ENCODE measurements at regions not wholly inside any gene's neighbourhood (a gene's known extent, or its start where the extent isn't known, plus 50 kb on each side); places are given as distances from the start of the nearest gene placed in this dataset.

DNA sequence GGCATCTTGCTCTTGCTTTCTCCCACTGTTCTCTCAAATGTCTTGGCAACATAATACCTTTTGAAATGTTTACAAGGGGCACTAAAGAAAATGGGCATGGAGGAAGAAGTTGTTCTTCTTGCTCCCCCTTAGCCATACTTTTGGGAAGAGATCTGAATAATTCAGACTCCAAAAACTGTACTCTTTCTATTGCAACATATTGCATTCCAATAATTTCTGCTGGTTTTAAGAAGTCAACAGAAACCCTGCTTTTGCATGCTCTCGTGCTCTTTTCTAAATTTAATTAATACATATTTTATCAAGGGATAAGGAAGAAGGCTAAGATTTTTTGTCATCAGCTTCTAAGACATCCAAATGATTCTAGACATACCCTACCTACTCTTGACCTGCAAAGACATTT lies 409.9 kb upstream of the SOX5 start:
- Histone ChIP-seq H3K4me3 (ENCODE audit: insufficient read depth, low read depth, low read length) (no peak overlapping the region), H2BK20ac (ENCODE audit: low read depth, low read length) (no peak overlapping the region; the same call in 1 of the 2 replicates), H3K4ac (ENCODE audit: low read depth, low read length) (no peak overlapping the region), H3K27me3 (ENCODE audit: control insufficient read depth, insufficient read depth, low read length) (no peaks in the 10 kb centered on the region), H2BK120ac (ENCODE audit: low read depth, low read length) (0 out of 2 replicates have a peak overlapping the region, but pooled peaks have one; percentile 4), H3K79me1 (ENCODE audit: low read depth in 1 of 2, low read length in 2 of 2) (peaks cover 0 to 6% of the 10 kb centered on the region in 2 experiments; a peak in 1 of 4 replicates), H3K9me3 (ENCODE audit: control insufficient read depth, insufficient read depth, low read length) (no peaks in the 10 kb centered on the region), H4K5ac (ENCODE audit: low read depth, low read length) (no peak overlapping the region), H3K4me2 (ENCODE audit: low read depth, low read length) (no peak overlapping the region), H3K36me3 (ENCODE audit: control insufficient read depth, insufficient read depth, low read length) (no peaks in the 10 kb centered on the region), H4K91ac (ENCODE audit: insufficient read depth, low read depth, low read length) (no peak overlapping the region), H4K8ac (ENCODE audit: low read depth in 2 of 2, low read length in 2 of 2) (no peak overlapping the region), H3K27ac (ENCODE audit: insufficient read depth, low read length) (peak overlapping the region; percentile 56; the same call in 1 of the 2 replicates), H2BK5ac (ENCODE audit: low read depth, low read length, poor library complexity, severe bottlenecking) (no peak overlapping the region), H3K18ac (ENCODE audit: low read depth, low read length) (peak overlapping the region; percentile 16; the same call in 1 of the 2 replicates), H2BK15ac (ENCODE audit: low read depth, low read length) (no peak overlapping the region), H3K4me1 (ENCODE audit: control insufficient read depth, insufficient read depth, low read length) (peaks cover 6% of the 10 kb centered on the region), H3K9me1 (ENCODE audit: insufficient read depth, low read length) (peaks cover 5% of the 10 kb centered on the region), H3K56ac (ENCODE audit: extremely low read depth, insufficient read depth, low read length) (no peak overlapping the region), H2AK9ac (replicated peaks; ENCODE audit: low read depth, low read length, poor library complexity) (no peak overlapping the region), H3K23ac (ENCODE audit: low read depth, low read length) (no peak overlapping the region), H4K20me1 (ENCODE audit: insufficient read depth, low read length) (no peaks in the 10 kb centered on the region), H3K14ac (replicated peaks; ENCODE audit: low read depth, low read length) (no peak overlapping the region), H3K9ac (ENCODE audit: low read depth, low read length) (no peak overlapping the region), H2AFZ (replicated peaks; ENCODE audit: low read length, poor library complexity) (no peak overlapping the region), H2AK5ac (ENCODE audit: low read depth, low read length) (no peak overlapping the region)
- DNase-seq (no peak), ATAC-seq (ENCODE audit: low read depth) (peak; percentile 35)
- ChIA-PET CTCF (interaction anchor here (0.8 kb wide), 1 partner anchor 61 kb away, joined by 3 read pairs; no protein-coding TSS in a partner anchor), POLR2A (ENCODE audit: unreplicated experiment) (no interaction called here)
- intact Hi-C loops (cut with micrococcal nuclease) (no loop called here), in situ Hi-C loops (cut with MboI; ENCODE audit: low sequenced_read_pairs) (no loop called here), dilution Hi-C loops (cut with HindIII; ENCODE audit: low sequenced_read_pairs, unreplicated experiment) (no loop called here)
- WGBS, 2 experiments (ENCODE audit: extremely low coverage in 2 of 2, insufficient read length in 1 of 2): no CpG with 5 or more reads among the region's 1 CpG
- BruUV-seq (replicated peaks): no TSS peak
- peak; percentile 78 for TF ChIP-seq CEBPB (IDR thresholded peaks at IDR 0.05; ENCODE audit: low read depth, low read length)
- no peak for TF ChIP-seq CHD1 (IDR thresholded peaks at IDR 0.05; ENCODE audit: low read depth, low read length)
- no peak for TF ChIP-seq RFX5 (IDR thresholded peaks at IDR 0.05; ENCODE audit: low read depth, low read length)
- no peak for TF ChIP-seq MAZ (IDR thresholded peaks at IDR 0.05; ENCODE audit: borderline replicate concordance, low read depth, low read length)

All from IMR-90 (cell line).